Right atrium auricular region (tissue), 2 donors: ENCODE measurements at regions not wholly inside any gene's neighbourhood (a gene's known extent, or its start where the extent isn't known, plus 50 kb on each side); places are given as distances from the start of the nearest gene placed in this dataset.

ENCODE experiments used
- DNase-seq: peaks from one replicate; pipeline ENCODE4 v3.0.0-alpha.2; 2019; ENCODE audit warnings: low spot score
- H3K27ac ChIP-seq, 2 donors: fragments of 200-600 bp; sonication (generic); 1 replicate in 1 of 2; 2 replicates in 1 of 2; pipeline ENCODE4 v1.5.1; 2016 to 2019
- H3K27me3 ChIP-seq, 2 donors: fragments of 200-600 bp; sonication (generic); one replicate each; pipeline versions ENCODE4 v1.5.1 to v1.6.0; 2017 to 2019
- H3K36me3 ChIP-seq: fragments of 200-600 bp; sonication (generic); one replicate; pipeline ENCODE4 v1.5.1; 2016
- H3K4me1 ChIP-seq, 2 donors: fragments of 200-600 bp; sonication (generic); one replicate each; pipeline versions ENCODE4 v1.5.1 to v1.6.0; 2017 to 2019
- H3K4me3 ChIP-seq, 2 donors: fragments of 200-600 bp; sonication (generic); 1 replicate in 1 of 2; 2 replicates in 1 of 2; pipeline ENCODE4 v1.5.1; 2017 to 2019; ENCODE audit warnings: mild to moderate bottlenecking in 1 of 2, moderate library complexity in 1 of 2
- H3K9me3 ChIP-seq, 2 donors: fragments of 200-600 bp; sonication (generic); one replicate each; pipeline ENCODE4 v1.5.1; 2019
- CTCF ChIP-seq, 2 donors: fragments of 200-600 bp; sonication (generic); IDR thresholded peaks; one replicate each; pipeline ENCODE4 v1.5.1; 2019; ENCODE audit warnings: antibody characterized with exemption in 2 of 2

- TF ChIP-seq CTCF (IDR thresholded peaks at IDR 0.05) = no peak
- Histone ChIP-seq H3K36me3 (no peaks in the 10 kb centered on the region), H3K4me1 (no peaks in the 10 kb centered on the region), H3K9me3 (no peaks in the 10 kb centered on the region), H3K27me3 (no peaks in the 10 kb centered on the region), H3K4me3 (no peak overlapping the region), H3K27ac (no peak overlapping the region)
- no peak for DNase-seq
Observed at GRCh38 chr5:101917166-101917565, 378.9 kb downstream of the SLCO4C1 start.

GRCh38 chr5:101915554-101915953 lies 380.5 kb downstream of the SLCO4C1 start:
- Histone ChIP-seq H3K4me1 (no peaks in the 10 kb centered on the region), H3K9me3 (no peaks in the 10 kb centered on the region), H3K4me3 (no peak overlapping the region), H3K27ac (no peak overlapping the region), H3K27me3 (no peaks in the 10 kb centered on the region), H3K36me3 (no peaks in the 10 kb centered on the region)
- no peak for DNase-seq
- no peak for TF ChIP-seq CTCF (IDR thresholded peaks at IDR 0.05)

- no peak for DNase-seq
- no peak overlapping the region for H3K27ac ChIP-seq
- no peak for TF ChIP-seq CTCF (IDR thresholded peaks at IDR 0.05)
Observed at GRCh38 chr5:101904736-101905135, 391.3 kb downstream of the SLCO4C1 start.

GRCh38 chr5:101897914-101898313 lies 398.2 kb downstream of the SLCO4C1 start:
- Histone ChIP-seq H3K27ac (no peak overlapping the region), H3K4me3 (no peak overlapping the region), H3K36me3 (no peaks in the 10 kb centered on the region), H3K4me1 (no peaks in the 10 kb centered on the region), H3K9me3 (no peaks in the 10 kb centered on the region), H3K27me3 (no peaks in the 10 kb centered on the region)
- no peak for DNase-seq
- TF ChIP-seq CTCF (IDR thresholded peaks at IDR 0.05) = no peak

More at GRCh38 chr5:101904736-101905135, 391.3 kb downstream of the SLCO4C1 start:
- Histone ChIP-seq H3K9me3 (no peaks in the 10 kb centered on the region), H3K27me3 (no peaks in the 10 kb centered on the region), H3K36me3 (no peaks in the 10 kb centered on the region), H3K4me3 (no peak overlapping the region), H3K4me1 (no peaks in the 10 kb centered on the region)

GRCh38 chr5:101894985-101895384 lies 401.1 kb downstream of the SLCO4C1 start:
- DNase-seq = no peak
- Histone ChIP-seq H3K4me1 (no peaks in the 10 kb centered on the region), H3K9me3 (no peaks in the 10 kb centered on the region), H3K27ac (no peak overlapping the region), H3K4me3 (no peak overlapping the region), H3K36me3 (no peaks in the 10 kb centered on the region), H3K27me3 (no peaks in the 10 kb centered on the region)
- TF ChIP-seq CTCF (IDR thresholded peaks at IDR 0.05) = no peak

- H3K36me3 ChIP-seq = no peaks in the 10 kb centered on the region
- H3K4me3 ChIP-seq = no peak overlapping the region
- TF ChIP-seq CTCF (IDR thresholded peaks at IDR 0.05) = no peak
- no peaks in the 10 kb centered on the region for H3K4me1 ChIP-seq
- no peak overlapping the region for H3K27ac ChIP-seq
- H3K27me3 ChIP-seq = no peaks in the 10 kb centered on the region
- DNase-seq = no peak
- H3K9me3 ChIP-seq = no peaks in the 10 kb centered on the region
Observed at GRCh38 chr5:101878190-101878589, 417.9 kb downstream of the SLCO4C1 start.
